Stimulated activated naive CD8-positive, alpha-beta T cell treated with anti-CD3 and anti-CD28 coated beads, Interleukin-15, amount 100 ng/mL, for 72 hours (primary cell): ENCODE measurements at regions not wholly inside any gene's neighbourhood (a gene's known extent, or its start where the extent isn't known, plus 50 kb on each side); places are given as distances from the start of the nearest gene placed in this dataset.
A peak's percentile ranks its signal among the peaks of the same experiment; 100 is the strongest.
"Not testable (repeated sequence)": the region's sequence is repeated elsewhere in the genome, so short reads cannot be mapped to it uniquely, and the experiment has no call there.

ENCODE experiments used
- ATAC-seq: fragments of 150-1000 bp; cut with Tn5 transposase; 2 replicates; pipeline ENCODE4 v1.10.0; 2021; ENCODE audit warnings: mild to moderate bottlenecking, moderate library complexity
- DNase-seq, 2 donors: peaks; one replicate each; pipeline ENCODE4 v3.0.0; 2021 to 2022
- H3K27ac Mint-ChIP-seq, 2 donors: one replicate each; pipeline ENCODE4 v1.8.0; 2022; ENCODE audit warnings: mild to moderate bottlenecking in 2 of 2, mixed read lengths in 2 of 2, moderate library complexity in 2 of 2
- H3K27me3 Mint-ChIP-seq: one replicate; pipeline ENCODE4 v1.8.0; 2022; ENCODE audit warnings: mixed read lengths
- H3K4me1 Mint-ChIP-seq: one replicate; pipeline ENCODE4 v1.8.0; 2022; ENCODE audit warnings: mild to moderate bottlenecking, mixed read lengths
- H3K4me3 Mint-ChIP-seq, 2 donors: one replicate each; pipeline ENCODE4 v1.8.0; 2022; ENCODE audit warnings: mild to moderate bottlenecking in 2 of 2, mixed read lengths in 2 of 2, moderate library complexity in 1 of 2
- H3K9me3 Mint-ChIP-seq, 2 donors: one replicate each; pipeline ENCODE4 v1.8.0; 2022; ENCODE audit warnings: mixed read lengths in 2 of 2

- DNase-seq (peak in 1 of 2 donors; percentile 35), ATAC-seq (peak; percentile 95)
- not testable (repeated sequence) for H3K4me3 Mint-ChIP-seq, H3K4me1 Mint-ChIP-seq, H3K9me3 Mint-ChIP-seq, H3K27me3 Mint-ChIP-seq
- H3K27ac Mint-ChIP-seq, result peak overlapping the region; percentile 67 to 74
Measured at GRCh38 chr1:145191272-145191675, 50.7 kb downstream of the PPIAL4D start.

- ATAC-seq, DNase-seq, H3K9me3 Mint-ChIP-seq, H3K4me1 Mint-ChIP-seq, H3K27me3 Mint-ChIP-seq: not testable (repeated sequence)
- H3K4me3 Mint-ChIP-seq, result peak overlapping the region; percentile 61 to 80
- H3K27ac Mint-ChIP-seq, result peak overlapping the region; percentile 78 to 87
Measured at GRCh38 chr1:145189543-145190030, 52.4 kb downstream of the PPIAL4D start.

- not testable (repeated sequence) for H3K4me1 Mint-ChIP-seq, H3K9me3 Mint-ChIP-seq, H3K27me3 Mint-ChIP-seq, DNase-seq
- Mint-ChIP-seq H3K27ac (peak overlapping the region; percentile 78 to 87), H3K4me3 (peak overlapping the region; percentile 61 to 80)
- peak; percentile 33 for ATAC-seq
Measured at GRCh38 chr1:145188869-145189542, 53.0 kb downstream of the PPIAL4D start.

- not testable (repeated sequence) for H3K4me3 Mint-ChIP-seq, DNase-seq, H3K27ac Mint-ChIP-seq, H3K4me1 Mint-ChIP-seq, H3K9me3 Mint-ChIP-seq, H3K27me3 Mint-ChIP-seq
- ATAC-seq, result peak; percentile 98
Measured at GRCh38 chr1:145182606-145183413, 59.2 kb downstream of the PPIAL4D start.

GRCh38 chr1:145176285-145176925 lies 65.6 kb downstream of the PPIAL4D start:
- not testable (repeated sequence) for H3K27me3 Mint-ChIP-seq, H3K27ac Mint-ChIP-seq, H3K9me3 Mint-ChIP-seq, H3K4me3 Mint-ChIP-seq, H3K4me1 Mint-ChIP-seq
- ATAC-seq, result peak; percentile 99
- peak; percentile 30 to 64 for DNase-seq

- not testable (repeated sequence) for H3K4me3 Mint-ChIP-seq, H3K4me1 Mint-ChIP-seq, H3K9me3 Mint-ChIP-seq, H3K27ac Mint-ChIP-seq, ATAC-seq, DNase-seq, H3K27me3 Mint-ChIP-seq
Measured at GRCh38 chr1:145174377-145174776, 67.6 kb downstream of the PPIAL4D start.

GRCh38 chr1:145168220-145168848 lies 72.6 kb downstream of the FAM72D start:
- H3K9me3 Mint-ChIP-seq, H3K27ac Mint-ChIP-seq, H3K4me1 Mint-ChIP-seq, DNase-seq, H3K27me3 Mint-ChIP-seq: not testable (repeated sequence)
- peak overlapping the region in 1 of 2 donors; percentile 40 for H3K4me3 Mint-ChIP-seq
- peak; percentile 64 for ATAC-seq

- not testable (repeated sequence) for H3K27ac Mint-ChIP-seq, ATAC-seq, DNase-seq, H3K27me3 Mint-ChIP-seq, H3K4me3 Mint-ChIP-seq, H3K9me3 Mint-ChIP-seq, H3K4me1 Mint-ChIP-seq
Measured at GRCh38 chr1:145164360-145164759, 68.6 kb downstream of the FAM72D start.
